HG03097 (cell line): ENCODE measurements at regions not wholly inside any gene's neighbourhood (a gene's known extent, or its start where the extent isn't known, plus 50 kb on each side); places are given as distances from the start of the nearest gene placed in this dataset.
"Not testable (repeated sequence)": the region's sequence is repeated elsewhere in the genome, so short reads cannot be mapped to it uniquely, and the experiment has no call there.

Source experiments
- ATAC-seq: cut with Tn5 transposase; IDR thresholded peaks from one replicate; pipeline ENCODE4 v1.9.1; 2021; ENCODE audit not compliant: unreplicated experiment, low FRiP score

DNA sequence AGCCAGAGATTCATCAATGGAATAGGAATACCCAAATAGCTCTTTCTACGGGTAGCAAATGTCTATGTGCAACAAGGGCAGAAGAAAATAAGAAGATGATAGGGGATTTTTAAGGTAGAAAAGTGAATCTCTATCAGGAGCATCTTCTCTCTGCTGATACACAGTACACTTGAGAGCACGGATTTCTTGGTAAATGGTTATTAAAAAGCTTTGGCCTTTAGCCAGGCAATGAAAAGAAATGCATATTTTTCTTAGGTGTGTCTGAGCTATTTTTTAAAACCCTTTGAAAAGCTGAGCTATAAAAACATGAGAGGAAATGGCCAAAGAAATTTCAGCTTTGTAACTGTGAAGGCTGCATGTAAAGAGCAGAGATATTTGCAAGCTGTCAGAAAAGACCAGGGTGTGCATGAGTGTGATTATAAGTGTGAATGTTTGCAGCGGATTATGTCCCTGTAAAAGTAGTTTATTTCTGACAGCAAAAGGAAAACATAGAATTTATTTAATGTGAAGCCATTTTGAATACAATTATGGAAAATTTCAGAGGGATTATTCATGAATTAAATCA is 487.1 kb upstream of the PIK3R1 start:
- no peak for ATAC-seq

GRCh38 chr5:67725604-67726003 is 490.0 kb upstream of the PIK3R1 start:
- no peak for ATAC-seq

DNA sequence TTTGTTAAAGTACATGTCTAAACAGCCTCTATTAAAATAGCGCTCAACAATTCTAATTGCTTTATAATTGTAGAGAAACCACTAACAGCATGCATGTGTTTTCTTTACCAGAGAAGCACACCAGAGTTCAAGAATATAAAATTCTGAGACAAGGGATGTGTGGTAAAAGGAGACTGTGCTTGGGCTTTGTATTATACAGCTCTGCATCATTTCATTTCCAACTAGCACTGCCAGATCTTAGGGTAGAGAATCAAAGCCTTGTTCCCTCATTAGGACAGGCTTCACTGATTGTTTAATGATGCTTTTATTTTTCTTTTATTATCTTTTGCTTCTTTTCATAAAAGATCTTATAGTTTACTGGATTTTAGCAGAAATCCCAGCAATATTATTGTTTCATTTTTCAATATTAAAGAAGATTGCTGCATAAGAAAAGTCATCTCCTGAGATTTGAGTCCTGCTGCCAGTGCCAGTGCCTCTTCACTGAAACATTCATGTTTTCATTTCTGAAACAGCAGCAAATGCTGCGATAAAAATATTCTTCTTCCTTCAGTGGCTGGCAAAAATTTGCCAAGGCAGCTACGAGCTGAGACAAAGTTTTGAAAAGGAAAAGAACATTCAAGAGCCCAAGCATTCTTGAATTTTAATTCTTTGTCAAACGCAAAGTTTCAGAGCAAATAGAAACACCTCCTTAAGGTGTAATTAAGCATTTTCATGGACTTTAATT is 491.0 kb upstream of the PIK3R1 start:
- no peak for ATAC-seq

GRCh38 chr5:67723873-67724272 is 491.7 kb upstream of the PIK3R1 start:
- ATAC-seq = no peak

- not testable (repeated sequence) for ATAC-seq
These were observed 493.0 kb upstream of the PIK3R1 start for GRCh38 chr5:67722582-67722981.

DNA sequence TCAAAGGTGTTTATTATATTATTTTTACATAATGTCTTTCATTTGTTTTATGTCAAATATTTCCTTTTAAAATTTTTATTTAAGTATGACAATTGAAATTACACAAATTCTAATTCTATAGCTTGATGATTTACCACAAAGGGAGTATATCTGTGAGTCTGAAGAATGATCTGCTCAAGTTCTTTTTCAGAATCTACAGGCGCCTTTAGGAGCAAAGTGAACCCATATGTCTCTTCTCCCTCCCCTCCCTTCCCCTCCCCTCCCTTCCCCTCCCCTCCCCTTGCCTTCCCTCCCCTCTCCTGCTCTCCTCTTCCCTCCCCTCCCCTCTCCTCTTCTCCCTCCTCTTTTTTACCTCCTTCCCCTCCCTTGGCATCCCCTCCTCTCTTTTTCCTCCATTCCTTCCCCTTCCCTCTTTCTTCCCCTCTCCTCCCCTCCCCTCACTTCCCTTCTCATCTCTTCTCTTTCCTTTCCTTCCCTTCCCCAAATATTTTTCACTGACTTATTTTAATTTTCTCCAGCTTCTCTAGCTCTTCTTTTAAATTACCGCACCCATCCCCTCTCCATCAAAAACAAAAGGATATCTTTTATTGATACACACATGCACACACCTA is 495.3 kb upstream of the PIK3R1 start:
- ATAC-seq = no peak

GRCh38 chr5:67702008-67702407 is 505.4 kb upstream of the CD180 start:
- ATAC-seq = no peak

- no peak for ATAC-seq
These were observed 503.0 kb upstream of the CD180 start for GRCh38 chr5:67699560-67699959.

- ATAC-seq = no peak
These were observed 499.8 kb upstream of the CD180 start for GRCh38 chr5:67696446-67696845.

GRCh38 chr5:67695369-67695768 is 498.8 kb upstream of the CD180 start:
- no peak for ATAC-seq

DNA sequence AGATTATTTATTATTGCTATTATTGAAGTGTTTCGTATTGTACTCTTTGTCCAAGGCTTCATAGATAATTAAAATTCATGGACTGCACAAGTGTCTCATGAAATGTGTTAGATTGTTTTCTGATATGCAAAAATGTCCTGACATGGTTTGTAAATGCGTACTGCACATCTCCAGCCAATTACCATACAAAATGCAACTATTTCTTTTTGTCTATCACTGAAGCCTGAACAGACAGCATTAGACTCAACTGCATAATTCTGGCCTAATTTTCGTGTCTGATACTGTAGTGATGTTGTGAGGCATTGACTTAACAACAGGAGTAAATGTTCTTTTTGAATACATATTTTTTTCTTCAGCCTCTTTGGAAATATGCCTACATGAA is 498.2 kb upstream of the CD180 start:
- no peak for ATAC-seq

- ATAC-seq = no peak
These were observed 497.6 kb upstream of the CD180 start for GRCh38 chr5:67693956-67694809.

- ATAC-seq = no peak
These were observed 490.1 kb upstream of the CD180 start for GRCh38 chr5:67686746-67687145.

DNA sequence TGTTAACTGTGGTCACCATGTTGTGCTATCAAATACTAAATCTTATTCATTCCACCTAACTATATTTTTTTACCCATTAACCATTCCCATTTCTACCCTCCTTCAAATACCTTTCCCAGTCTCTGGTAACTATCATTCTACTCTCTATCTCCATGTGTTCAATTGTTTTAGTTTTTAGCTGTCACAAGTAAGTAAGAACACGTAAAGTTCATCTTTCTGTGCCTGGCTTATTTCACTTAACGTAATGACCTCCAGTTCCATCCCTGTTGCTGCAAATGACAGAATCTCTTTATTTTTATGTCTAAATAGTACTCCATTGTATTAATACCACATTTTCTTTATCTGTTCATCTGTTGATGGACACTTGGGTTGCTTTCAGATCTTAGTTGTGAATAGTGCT is 485.1 kb upstream of the CD180 start:
- no peak for ATAC-seq

GRCh38 chr5:67680099-67680498 is 483.5 kb upstream of the CD180 start:
- no peak for ATAC-seq

DNA sequence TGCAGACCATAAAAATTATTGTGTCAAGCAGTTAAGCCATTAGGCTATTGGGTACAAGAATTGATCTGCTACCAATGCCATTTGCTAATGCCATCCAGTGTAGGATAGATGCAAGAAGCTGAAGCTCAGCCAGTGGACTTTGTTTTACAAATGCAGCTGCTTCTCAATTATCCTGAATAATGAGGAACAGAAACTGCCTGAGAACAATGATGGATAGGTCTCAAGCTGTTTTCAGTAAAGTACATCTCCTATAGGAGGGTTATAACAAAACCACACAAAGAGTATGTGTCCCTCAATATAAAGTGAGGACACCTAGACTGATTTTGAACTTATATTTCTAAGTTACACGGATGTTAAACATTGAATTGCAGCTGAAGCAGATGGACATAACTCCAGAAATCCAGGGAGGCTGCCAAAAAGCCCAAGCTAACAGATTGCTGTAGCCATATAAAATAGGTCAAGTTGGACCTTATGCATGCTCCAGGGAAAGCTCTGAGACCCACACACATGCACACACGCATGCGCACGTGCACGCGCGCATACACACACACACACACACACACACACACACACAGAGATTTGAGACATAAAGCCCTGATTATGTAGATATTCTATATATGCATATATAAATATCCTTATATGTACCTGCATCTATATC is 482.7 kb upstream of the CD180 start:
- ATAC-seq = no peak

GRCh38 chr5:67678594-67678993 is 482.0 kb upstream of the CD180 start:
- no peak for ATAC-seq

DNA sequence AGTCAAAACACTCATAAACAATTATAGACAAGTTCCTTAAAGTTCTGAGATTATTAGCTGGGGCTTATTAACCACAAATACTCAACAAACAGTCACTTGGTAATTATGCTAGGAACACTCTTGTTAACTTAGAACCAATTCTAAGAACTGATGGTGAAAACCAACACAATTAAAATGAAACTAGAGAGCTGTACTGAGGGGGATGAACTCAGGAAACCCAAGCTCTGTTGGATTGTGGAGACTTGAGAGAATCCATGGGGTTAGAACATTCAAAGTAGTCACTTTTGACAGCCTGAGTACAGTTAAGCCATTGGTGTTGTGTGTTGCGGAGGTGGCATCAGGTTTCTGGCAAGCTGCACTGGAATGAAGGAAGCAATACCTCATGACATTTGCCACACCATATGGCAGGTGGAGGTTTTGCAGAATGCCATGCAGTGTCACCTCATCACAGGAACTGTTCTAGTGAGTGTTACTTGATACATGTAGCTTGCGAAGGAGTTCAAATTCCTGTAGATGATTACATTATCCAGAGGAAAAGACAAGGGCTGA is 480.9 kb upstream of the CD180 start:
- no peak for ATAC-seq

DNA sequence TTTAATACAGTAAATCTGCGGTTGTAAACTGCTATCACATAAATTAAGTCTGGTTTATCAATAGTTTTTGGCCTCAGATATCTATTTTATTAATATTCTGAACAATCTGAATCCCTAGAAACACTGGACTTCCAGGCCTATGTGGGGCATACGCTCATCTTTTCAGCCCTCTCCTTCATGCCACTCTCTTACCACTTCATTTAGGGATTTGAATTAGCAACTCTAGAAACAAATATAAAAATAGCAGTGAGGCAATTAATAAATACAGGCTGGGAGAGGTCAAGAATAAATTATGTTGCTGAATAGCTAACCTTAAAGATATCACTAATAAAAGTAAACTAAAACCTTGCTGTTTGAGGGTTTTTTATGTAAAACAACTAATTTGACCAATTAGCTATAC is 480.3 kb upstream of the CD180 start:
- no peak for ATAC-seq

- no peak for ATAC-seq
These were observed 477.6 kb upstream of the CD180 start for GRCh38 chr5:67674159-67674655.
